Progenitor cell of endocrine pancreas (in vitro differentiated cells): ENCODE measurements at regions not wholly inside any gene's neighbourhood (a gene's known extent, or its start where the extent isn't known, plus 50 kb on each side); places are given as distances from the start of the nearest gene placed in this dataset.

ENCODE experiments used
- DNase-seq: peaks from one replicate; pipeline ENCODE4 v3.0.0; 2021; ENCODE audit warnings: low spot score; ENCODE audit not compliant: unreplicated experiment
- H3K27ac Mint-ChIP-seq: 2 replicates; pipeline ENCODE4 v1.8.0; 2021; ENCODE audit warnings: mild to moderate bottlenecking, moderate library complexity, mixed read lengths
- H3K27me3 Mint-ChIP-seq: 2 replicates; pipeline ENCODE4 v1.8.0; 2021; ENCODE audit warnings: mixed read lengths
- H3K36me3 Mint-ChIP-seq: 2 replicates; pipeline ENCODE4 v1.8.0; 2022; ENCODE audit warnings: mixed read lengths; ENCODE audit not compliant: insufficient read depth
- H3K4me1 Mint-ChIP-seq: 2 replicates; pipeline ENCODE4 v1.8.0; 2021; ENCODE audit warnings: low read depth, mixed read lengths
- H3K4me3 Mint-ChIP-seq: 2 replicates; pipeline ENCODE4 v1.8.0; 2021; ENCODE audit warnings: low read depth, mild to moderate bottlenecking, moderate library complexity, mixed read lengths
- H3K9me3 Mint-ChIP-seq: 2 replicates; pipeline ENCODE4 v1.8.0; 2021; ENCODE audit warnings: low read depth, mixed read lengths
- TF ChIP-seq, protein P1 (sequence below): fragments of 200-600 bp; sonication (generic); IDR thresholded peaks from one replicate; pipeline ENCODE4 v1.5.0; 2021; ENCODE audit warnings: antibody characterized with exemption, mild to moderate bottlenecking; ENCODE audit not compliant: unreplicated experiment

DNA sequence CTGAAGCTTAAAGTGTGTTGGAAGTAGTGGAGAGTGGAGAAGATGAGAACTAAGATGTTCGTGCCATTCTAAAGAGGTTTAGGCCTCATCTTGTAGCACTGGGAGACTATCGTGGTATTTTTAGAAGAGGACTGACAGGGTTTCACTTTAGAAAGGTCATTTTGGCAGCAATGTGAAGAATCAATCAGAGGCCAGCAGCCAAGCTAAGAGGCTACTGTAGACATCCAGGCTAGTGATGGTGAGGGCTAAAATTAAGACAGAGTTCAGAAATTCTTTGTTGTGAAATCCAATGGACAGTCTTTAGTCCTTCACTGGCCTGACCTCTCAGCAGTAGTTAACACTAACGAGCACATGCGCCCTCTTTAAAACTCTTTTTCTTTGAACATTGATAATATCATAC, 288.2 kb downstream of the TBL1XR1 start:
- no peak overlapping the region for H3K4me3 Mint-ChIP-seq
- H3K36me3 Mint-ChIP-seq: no peaks in the 10 kb centered on the region
- no peaks in the 10 kb centered on the region for H3K27me3 Mint-ChIP-seq
- TF ChIP-seq, protein P1, sequence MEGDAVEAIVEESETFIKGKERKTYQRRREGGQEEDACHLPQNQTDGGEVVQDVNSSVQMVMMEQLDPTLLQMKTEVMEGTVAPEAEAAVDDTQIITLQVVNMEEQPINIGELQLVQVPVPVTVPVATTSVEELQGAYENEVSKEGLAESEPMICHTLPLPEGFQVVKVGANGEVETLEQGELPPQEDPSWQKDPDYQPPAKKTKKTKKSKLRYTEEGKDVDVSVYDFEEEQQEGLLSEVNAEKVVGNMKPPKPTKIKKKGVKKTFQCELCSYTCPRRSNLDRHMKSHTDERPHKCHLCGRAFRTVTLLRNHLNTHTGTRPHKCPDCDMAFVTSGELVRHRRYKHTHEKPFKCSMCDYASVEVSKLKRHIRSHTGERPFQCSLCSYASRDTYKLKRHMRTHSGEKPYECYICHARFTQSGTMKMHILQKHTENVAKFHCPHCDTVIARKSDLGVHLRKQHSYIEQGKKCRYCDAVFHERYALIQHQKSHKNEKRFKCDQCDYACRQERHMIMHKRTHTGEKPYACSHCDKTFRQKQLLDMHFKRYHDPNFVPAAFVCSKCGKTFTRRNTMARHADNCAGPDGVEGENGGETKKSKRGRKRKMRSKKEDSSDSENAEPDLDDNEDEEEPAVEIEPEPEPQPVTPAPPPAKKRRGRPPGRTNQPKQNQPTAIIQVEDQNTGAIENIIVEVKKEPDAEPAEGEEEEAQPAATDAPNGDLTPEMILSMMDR: no peak
- H3K9me3 Mint-ChIP-seq: no peaks in the 10 kb centered on the region
- DNase-seq: no peak
- H3K4me1 Mint-ChIP-seq: peaks cover 4% of the 10 kb centered on the region
- H3K27ac Mint-ChIP-seq: no peak overlapping the region

DNA sequence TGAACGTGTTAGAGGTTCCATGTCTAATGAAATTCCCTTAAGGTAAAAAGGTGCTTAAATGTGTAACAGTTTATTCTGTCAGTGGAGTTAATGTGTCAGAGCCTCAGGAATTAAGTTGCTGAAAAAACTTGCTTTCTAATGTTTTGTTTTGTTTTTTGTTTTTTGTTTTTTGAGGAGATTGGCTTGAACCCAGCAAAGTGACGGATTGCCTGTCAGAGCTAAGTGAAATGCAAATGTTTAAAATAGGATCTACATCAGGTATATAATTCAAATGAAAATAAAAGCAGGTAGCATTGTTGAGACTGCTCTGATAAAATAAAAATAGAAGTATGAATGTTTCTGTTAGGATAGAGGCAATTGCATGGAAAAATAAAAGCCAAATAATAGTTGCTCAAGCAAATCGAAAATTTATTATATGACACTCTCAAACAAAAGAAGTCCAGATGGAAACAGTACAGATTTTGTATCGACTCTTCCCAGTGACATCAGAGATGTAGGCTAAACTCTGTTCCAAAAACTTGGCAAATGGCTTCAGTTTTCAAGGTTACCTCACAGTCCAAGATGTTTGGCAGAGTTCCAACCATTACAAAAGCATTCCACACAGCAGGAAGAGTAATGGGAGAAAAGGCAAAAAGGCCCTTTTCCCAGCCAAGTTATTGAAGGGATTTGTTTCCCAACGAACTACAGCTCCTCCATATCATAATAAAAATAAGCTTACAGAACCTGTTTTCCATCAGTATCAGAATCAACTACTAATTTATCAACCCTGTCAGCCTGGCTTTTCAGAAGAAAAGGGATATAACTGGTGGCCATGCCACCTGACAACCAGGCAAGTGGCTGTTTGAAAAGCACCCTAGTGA, 291.0 kb downstream of the TBL1XR1 start:
- no peak for DNase-seq
- Mint-ChIP-seq H3K4me3 (no peak overlapping the region), H3K27me3 (no peaks in the 10 kb centered on the region), H3K27ac (no peak overlapping the region), H3K36me3 (no peaks in the 10 kb centered on the region), H3K9me3 (no peaks in the 10 kb centered on the region), H3K4me1 (peaks cover 11% of the 10 kb centered on the region)
- TF ChIP-seq, protein P1: no peak

DNA sequence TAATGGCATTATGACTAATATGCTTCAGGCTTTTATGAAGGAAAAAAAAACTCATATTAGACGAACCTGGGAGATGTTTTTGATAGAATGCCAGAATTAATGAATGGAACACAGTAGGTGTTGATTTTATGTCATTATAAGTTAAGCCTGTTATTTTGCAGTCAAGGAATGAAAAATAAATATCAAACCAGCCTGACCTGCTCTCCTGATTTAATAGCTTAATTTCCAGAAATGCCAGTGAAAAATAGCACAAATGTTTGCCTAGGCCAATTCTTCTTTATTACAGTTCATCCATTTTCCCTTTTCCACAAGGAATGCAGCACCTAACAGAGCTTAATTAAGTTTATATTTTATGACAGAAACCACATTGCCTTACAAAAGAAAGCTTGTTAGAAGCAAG, 292.0 kb downstream of the TBL1XR1 start:
- Mint-ChIP-seq H3K27me3 (no peaks in the 10 kb centered on the region), H3K36me3 (no peaks in the 10 kb centered on the region), H3K4me3 (no peak overlapping the region), H3K4me1 (peaks cover 13% of the 10 kb centered on the region), H3K27ac (no peak overlapping the region), H3K9me3 (no peaks in the 10 kb centered on the region)
- TF ChIP-seq, protein P1: no peak
- DNase-seq: no peak

DNA sequence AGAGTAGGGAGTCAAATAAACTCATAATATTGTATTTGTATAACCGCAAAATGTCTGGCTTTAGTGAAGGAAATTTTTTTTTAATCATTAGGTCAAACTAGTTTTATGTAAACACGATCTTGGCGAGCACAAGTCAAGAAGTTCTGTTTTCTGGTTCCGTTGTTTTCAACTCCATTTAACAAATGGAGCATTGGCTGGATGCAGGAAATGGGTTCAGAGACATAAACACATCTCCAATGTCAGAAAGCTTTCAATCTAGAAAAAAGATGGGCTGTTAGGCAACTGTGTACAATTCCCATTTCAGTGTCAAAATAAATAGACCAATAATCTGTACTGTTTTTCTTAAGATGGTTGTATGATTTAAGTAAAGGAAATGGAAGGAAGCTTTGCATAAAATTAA, 292.8 kb downstream of the TBL1XR1 start:
- no peaks in the 10 kb centered on the region for H3K36me3 Mint-ChIP-seq
- peaks cover 13% of the 10 kb centered on the region for H3K4me1 Mint-ChIP-seq
- TF ChIP-seq, protein P1: no peak
- no peak overlapping the region for H3K4me3 Mint-ChIP-seq
- peaks cover 2% of the 10 kb centered on the region for H3K9me3 Mint-ChIP-seq
- H3K27me3 Mint-ChIP-seq: no peaks in the 10 kb centered on the region
- no peak overlapping the region for H3K27ac Mint-ChIP-seq
- DNase-seq: no peak

DNA sequence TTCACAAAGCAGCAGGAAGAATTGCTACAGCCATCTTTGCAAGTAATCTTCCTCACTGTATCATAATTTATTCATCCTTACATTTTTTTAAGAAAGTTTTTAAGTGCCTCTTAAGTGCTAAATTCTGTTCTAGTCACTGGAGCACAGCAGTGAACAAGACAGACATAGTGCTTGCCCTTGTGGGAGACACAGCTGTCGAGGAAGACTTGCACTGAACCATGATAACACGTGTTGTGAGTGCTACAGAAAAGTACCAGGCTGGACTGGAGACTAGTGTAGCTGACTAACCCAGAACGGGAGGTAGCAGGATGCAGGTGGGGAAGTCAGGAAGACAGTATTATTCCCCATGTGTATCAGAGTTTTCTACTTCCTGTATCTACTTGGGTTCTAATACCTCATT, 300.6 kb downstream of the TBL1XR1 start:
- peaks cover 26% of the 10 kb centered on the region for H3K9me3 Mint-ChIP-seq
- no peak overlapping the region for H3K4me3 Mint-ChIP-seq
- no peaks in the 10 kb centered on the region for H3K27me3 Mint-ChIP-seq
- peaks cover 3% of the 10 kb centered on the region for H3K36me3 Mint-ChIP-seq
- TF ChIP-seq, protein P1: no peak
- peaks cover 4% of the 10 kb centered on the region for H3K4me1 Mint-ChIP-seq
- H3K27ac Mint-ChIP-seq: no peak overlapping the region
- no peak for DNase-seq
